Iris pigment epithelial cell (primary cell): ENCODE measurements at regions not wholly inside any gene's neighbourhood (a gene's known extent, or its start where the extent isn't known, plus 50 kb on each side); places are given as distances from the start of the nearest gene placed in this dataset.

Experiments used
- DNase-seq: peaks from one replicate; pipeline ENCODE4 v3.0.0-alpha.2; 2011; ENCODE audit warnings: low read depth

DNA sequence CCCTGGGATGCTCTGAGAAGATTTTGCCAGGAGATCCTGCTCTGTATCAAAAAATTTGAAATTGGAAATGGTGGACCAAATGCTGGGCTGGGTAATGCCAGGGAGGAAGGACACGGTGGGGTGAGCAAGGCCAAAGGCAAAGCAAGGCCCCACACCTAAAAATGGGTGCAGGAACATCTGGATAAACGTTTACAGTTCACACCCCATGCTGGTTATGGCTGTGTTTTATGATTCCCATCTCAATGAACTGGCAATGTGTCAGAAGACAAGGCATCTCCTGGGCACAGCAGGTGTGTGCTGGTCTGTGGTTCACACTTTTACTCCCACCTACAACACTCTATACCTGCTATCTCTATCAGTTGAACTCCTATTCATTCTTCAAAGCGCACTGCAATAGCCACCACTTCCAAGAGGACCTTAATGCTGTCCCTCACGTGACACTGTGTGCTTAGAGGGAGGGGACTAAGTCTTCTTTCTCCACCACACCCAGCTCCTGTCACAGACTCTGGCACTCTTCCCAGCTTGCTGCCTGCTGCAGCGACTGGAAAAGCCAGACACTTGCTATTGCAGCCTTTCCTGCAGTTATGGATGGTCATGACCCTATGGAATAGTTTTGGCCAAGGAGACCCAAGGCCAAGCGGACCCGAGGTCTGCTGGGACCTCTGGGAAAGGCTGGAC, 277.5 kb downstream of the CTTN start:
- DNase-seq, result no peak

- no peak for DNase-seq
These were observed 279.0 kb downstream of the CTTN start for GRCh38 chr11:70677232-70677916.

- DNase-seq, result no peak
These were observed 280.9 kb downstream of the CTTN start for GRCh38 chr11:70678931-70679900.

DNA sequence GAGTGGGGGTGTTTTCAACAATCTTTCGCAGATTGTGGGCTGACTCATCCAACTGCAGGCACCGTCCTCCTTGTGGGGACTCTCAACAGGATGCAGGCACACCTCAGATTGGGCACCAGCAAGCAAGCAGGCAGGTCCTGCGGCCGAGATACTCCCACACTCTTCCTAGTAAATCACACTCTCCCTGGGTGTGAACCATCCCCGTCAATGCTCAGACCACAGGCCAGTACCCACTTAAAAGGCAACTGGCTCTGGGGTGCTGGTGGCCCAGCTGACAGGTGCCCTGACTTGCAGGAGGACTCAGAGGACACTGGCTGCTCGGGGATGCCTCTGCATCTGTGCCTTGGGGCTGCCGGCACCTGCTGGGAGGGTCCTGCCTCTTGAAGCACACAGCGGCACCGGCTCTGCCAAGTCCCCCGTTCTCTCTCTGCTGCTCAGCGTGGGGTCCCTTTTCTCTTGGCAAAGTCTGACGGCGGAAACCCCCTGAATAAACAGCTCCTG, 282.5 kb downstream of the CTTN start:
- no peak for DNase-seq

DNA sequence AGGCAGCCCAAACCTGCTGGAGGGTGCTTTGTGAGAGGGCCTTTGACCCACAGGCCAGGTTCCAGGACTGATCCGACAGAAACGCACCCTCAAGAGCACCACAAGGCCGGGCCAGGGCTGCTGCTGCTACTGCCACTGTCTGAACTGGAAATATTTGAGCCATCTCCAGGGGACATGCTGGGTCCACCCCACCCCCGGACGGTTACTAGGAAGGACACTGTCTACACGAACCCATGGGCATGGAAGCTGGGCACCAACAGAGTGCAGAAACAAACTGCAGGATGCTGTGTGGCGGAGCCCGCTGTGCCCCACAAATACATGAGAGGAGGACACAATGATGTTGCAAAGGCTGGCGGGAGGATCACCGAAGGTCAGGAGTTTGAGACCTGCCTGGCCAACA, 283.7 kb downstream of the CTTN start:
- DNase-seq, result no peak

- DNase-seq, result no peak
These were observed 284.4 kb downstream of the CTTN start for GRCh38 chr11:70682760-70683159.

- DNase-seq, result no peak
These were observed 289.4 kb downstream of the CTTN start for GRCh38 chr11:70687716-70688115.

DNA sequence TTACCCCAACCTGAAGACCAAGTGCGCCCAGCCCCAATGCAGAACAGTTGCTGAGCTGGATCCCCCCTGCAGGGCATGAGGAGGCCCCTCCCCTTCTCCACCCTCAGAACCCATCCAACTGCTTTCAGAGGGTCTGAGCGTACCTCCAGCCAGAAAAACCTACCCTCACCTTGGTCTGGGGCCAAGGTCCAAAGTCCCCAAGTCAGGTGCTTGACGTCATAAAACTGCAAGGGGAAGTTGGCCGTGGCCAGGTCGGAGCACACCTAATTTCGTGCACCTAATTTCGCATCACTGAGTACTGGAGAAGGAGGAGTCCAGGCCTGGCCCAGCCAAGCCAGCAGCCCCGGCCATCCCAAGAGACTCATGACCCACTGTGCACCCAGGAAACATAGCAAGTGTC, 289.8 kb downstream of the CTTN start:
- no peak for DNase-seq

- DNase-seq, result no peak
These were observed 291.4 kb downstream of the CTTN start for GRCh38 chr11:70689764-70690163.

DNA sequence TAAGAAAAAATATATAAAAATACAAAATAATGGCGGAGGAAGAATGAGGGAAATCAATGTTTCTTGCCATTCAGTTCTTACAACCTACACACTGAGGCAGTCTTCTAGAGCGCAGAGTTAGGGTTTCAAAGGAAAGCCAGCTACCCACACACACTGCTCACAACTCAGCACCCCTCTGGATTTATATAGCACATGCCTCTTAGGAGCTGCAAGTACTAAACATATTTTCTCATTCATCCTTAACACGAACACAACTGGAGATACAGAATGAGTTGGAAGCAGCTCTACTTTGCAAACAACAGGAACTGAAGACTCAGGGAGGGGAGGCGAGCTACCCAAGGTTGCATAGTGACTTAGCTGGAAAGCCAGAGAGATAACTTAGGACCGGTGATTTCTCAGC, 293.8 kb downstream of the CTTN start:
- DNase-seq, result no peak

DNA sequence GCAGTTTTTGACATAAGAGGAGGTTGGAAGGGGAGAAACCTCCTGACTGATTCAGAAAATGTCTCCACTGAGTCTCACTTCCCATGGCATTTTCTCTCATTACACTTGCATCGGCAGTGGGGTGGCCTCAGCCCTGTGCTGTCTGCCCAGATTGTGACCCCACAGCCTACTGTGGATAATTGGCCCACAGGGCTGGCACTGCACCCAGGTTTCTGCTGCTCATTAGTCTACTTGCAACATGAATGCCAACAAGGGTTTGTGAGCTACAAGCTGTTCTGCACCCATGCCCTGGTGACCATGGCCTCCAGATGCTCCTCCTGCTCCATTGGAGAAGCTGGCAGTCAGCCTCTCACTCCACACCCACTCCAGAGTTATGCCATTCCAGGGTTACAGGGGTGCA, 296.0 kb downstream of the CTTN start:
- DNase-seq, result no peak

- DNase-seq, result no peak
These were observed 297.0 kb downstream of the CTTN start for GRCh38 chr11:70695086-70695960.

DNA sequence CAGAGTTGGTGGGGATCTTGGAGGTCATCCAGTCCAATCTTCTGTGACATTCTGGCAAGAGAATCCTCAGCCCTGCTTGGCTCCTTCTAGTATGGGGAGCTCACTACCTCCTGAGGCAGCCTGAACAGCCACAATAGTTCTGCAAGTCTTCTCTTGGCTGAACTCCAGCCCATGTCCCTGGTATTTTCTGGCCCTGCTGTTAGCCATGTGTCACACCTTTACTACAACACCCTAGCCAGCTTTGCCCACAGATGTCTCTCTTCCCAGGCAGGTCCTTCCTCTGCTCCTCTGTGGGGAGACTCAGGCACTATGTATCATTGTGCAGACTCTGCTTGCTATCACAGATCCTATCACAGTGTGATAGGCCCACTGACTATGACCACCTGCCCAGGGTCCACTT, 297.7 kb downstream of the CTTN start:
- no peak for DNase-seq

- DNase-seq, result no peak
These were observed 298.2 kb downstream of the CTTN start for GRCh38 chr11:70696564-70696963.

DNA sequence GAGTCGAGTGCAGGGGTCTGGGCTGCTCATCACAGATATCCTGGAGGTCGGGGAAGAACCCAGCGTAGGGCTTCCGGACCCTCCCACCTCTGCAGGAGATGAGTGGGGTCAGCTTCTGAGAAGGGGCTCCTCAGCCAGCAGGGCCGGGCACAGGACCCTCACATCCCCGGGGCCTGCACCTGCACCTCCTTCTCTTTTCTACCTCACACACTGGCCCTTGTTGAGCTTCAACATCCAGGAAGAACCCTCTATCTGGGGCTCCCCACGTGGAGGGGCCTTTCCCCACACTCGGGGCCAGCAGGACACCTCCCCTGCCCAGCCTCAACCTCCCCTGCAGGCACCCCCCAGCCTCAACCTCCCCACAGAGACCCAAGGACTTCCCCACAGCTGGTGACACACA, 299.4 kb downstream of the CTTN start:
- DNase-seq, result no peak

GRCh38 chr11:70698871-70699270, 300.5 kb downstream of the CTTN start:
- no peak for DNase-seq

DNA sequence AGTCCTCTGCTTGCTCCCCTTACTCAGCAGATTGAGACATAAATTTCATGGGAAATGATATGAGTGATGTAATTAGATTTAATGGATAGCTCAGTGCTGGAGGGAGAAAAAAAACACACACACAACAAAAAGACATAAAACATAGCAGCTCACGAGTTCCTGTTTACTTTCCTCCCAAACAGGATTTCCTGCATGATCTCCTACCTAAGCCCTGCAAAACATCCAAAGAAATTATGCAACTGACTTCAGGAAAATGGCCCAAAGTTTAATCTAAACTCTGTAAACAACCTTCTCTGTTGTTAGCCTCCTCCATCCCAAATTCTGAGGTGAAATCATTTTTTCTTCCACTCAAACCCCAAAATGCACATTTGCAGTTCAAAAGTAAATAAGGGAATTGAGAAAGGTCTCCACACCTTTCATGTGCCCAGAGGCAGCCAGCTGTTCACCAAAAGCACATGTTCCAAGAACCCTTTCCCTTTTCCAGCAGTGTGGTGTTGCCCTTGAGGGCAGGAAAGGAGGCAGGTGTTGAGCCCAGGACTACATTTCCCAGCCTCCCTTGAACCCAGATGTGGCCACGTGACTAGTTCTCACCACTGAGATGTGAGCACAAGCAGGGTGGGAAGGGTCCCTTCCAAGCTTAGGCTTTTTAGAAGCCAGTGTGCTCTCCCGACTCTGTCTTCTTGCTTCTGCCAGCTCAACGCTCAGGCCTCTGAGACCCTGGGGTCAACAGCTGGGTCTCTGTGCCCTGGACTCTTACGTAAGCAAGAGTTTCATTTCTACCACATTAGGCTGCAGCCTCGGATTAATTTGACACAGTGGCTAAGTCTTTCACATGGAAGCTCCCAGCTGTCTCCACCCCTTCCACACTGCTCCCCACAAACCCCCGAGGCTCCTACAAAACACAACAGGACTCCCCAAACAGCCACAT, 301.2 kb downstream of the CTTN start:
- DNase-seq, result no peak

DNA sequence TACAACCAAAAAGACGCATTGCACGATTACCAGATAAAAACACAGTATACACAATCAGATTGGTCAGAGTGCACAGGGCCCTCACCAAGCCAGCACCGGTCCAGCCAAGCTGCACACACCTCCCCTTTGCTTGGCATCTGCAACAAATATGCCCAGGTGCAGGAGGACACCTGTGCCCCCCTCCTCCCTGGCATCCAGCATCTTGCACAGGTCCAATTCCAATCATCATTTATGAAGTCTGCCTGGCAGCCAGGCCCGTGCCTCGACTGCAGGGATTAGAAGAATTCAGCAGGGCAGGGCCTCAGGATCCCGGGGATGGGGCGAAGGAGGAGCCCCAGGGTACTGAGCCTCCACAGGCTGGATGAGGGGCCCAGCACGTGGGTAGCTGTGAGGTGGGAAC, 302.1 kb downstream of the CTTN start:
- DNase-seq, result no peak

DNA sequence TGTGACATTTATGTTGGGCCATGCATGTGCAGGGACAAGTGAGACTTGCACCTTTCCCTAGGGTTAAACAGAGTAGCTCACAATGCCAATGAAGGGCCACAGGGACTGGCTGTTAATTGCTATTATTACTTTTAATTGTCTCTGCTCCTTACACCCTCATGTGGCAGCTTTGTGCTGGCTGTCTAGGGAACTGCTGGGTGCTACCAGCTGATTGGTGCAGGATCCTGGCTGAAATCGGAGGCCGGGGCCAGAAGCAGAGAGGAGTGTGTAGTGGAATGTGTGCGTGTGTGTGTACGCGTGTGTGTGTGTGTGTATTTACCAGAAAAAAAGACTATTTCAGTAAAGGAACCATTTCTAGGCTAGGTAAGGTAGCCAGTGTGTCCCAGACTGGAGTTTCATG, 302.5 kb downstream of the CTTN start:
- no peak for DNase-seq

DNA sequence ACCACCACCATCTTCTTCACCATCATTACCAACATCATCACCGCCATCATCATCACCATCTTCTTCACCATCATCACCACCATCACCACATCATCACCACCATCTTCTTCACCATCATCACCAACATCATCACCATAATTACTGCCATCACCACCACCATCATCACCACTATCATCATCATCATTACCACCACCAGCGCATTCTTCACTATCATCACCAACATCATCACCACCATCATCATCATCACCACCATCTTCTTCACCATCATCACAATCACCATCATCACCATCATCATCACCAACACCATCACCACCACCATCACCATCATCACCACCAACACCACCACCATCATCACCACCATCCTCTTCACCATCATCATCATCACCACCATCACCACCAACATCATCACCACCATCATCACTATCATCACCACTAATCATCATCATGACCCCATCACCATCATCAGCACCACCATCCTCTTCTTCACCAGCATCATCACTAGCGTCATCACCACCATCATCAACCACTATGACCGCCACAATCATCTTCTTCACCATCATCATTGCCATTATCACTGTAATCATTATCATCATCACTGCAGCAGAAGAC, 303.8 kb downstream of the CTTN start:
- no peak for DNase-seq
